Smooth muscle cell (in vitro differentiated cells): ENCODE measurements at regions not wholly inside any gene's neighbourhood (a gene's known extent, or its start where the extent isn't known, plus 50 kb on each side); places are given as distances from the start of the nearest gene placed in this dataset.

ENCODE experiments used
- DNase-seq: peaks from one replicate; lab custom pipeline; 2025; ENCODE audit not compliant: unreplicated experiment; lab: John Stamatoyannopoulos, UW
- H2AFZ ChIP-seq: fragments of 200-600 bp; sonication (generic); 2 replicates; pipeline ENCODE4 v1.6.0; 2016; ENCODE audit warnings: antibody characterized with exemption, low read depth, mild to moderate bottlenecking
- H3F3A ChIP-seq: fragments of 200-600 bp; sonication (generic); 2 replicates; pipeline ENCODE4 v1.6.0; 2017; ENCODE audit warnings: antibody characterized with exemption, low read depth
- H3K27ac ChIP-seq: fragments of 200-600 bp; sonication (generic); 2 replicates; pipeline ENCODE4 v1.5.1; 2016; ENCODE audit warnings: low read depth, mild to moderate bottlenecking
- H3K27me3 ChIP-seq: fragments of 200-600 bp; sonication (generic); 2 replicates; pipeline ENCODE4 v1.6.1; 2016; ENCODE audit warnings: low read depth, mild to moderate bottlenecking
- H3K36me3 ChIP-seq: fragments of 200-600 bp; sonication (generic); 2 replicates; pipeline ENCODE4 v1.5.1; 2016; ENCODE audit warnings: low read depth
- H3K4me1 ChIP-seq: fragments of 200-600 bp; sonication (generic); 2 replicates; pipeline ENCODE4 v1.5.1; 2016; ENCODE audit warnings: low read depth
- H3K4me2 ChIP-seq: fragments of 200-600 bp; sonication (generic); 2 replicates; pipeline ENCODE4 v1.6.0; 2016; ENCODE audit warnings: mild to moderate bottlenecking
- H3K4me3 ChIP-seq: fragments of 200-600 bp; sonication (generic); 2 replicates; pipeline ENCODE4 v1.5.1; 2016; ENCODE audit warnings: mild to moderate bottlenecking
- H3K79me2 ChIP-seq: fragments of 200-600 bp; sonication (generic); 2 replicates; pipeline ENCODE4 v1.6.0; 2016; ENCODE audit warnings: low read depth, mild to moderate bottlenecking
- H3K9ac ChIP-seq: fragments of 200-600 bp; sonication (generic); 2 replicates; pipeline ENCODE4 v1.6.0; 2016; ENCODE audit warnings: low read depth
- H3K9me3 ChIP-seq: fragments of 200-600 bp; sonication (generic); replicated peaks from 2 replicates; pipeline ENCODE4 v1.5.1; 2016; ENCODE audit warnings: low read depth
- H4K20me1 ChIP-seq: fragments of 200-600 bp; sonication (generic); 2 replicates; pipeline ENCODE4 v1.6.0; 2016; ENCODE audit warnings: low read depth
- CTCF ChIP-seq: fragments of 200-600 bp; sonication (generic); IDR thresholded peaks from 2 replicates; pipeline ENCODE4 v1.5.1; 2017; ENCODE audit warnings: borderline replicate concordance, mild to moderate bottlenecking, antibody characterized with exemption; ENCODE audit not compliant: insufficient read depth, poor library complexity, severe bottlenecking
- WGBS: methylation state at CpG from one replicate; pipeline ENCODE4 v1.1.7; 2016; ENCODE audit warnings: low lambda C conversion rate; 5-methylcytosine and 5-hydroxymethylcytosine counted together

DNA sequence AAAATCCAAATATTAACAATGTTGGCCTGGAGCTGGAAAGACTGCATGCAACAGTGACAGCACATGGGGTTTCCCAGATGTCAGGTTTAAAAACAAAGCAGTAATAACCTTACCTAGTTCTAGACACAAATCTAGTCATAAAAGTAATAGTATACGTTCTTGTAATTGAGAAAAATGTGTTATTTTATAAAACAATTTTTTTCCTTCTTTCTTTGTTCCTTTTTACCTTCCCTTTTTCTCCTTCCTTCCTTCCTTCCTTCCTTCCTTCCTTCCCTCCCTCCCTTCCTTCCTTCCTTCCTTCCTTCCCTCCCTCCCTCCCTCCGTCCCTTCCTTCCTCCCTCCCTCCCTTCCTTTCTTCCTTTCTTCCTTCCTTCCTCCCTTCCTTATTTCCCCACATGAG is 242.7 kb upstream of the PDE10A start:
- H3K27me3 ChIP-seq = peaks cover 2% of the 10 kb centered on the region
- TF ChIP-seq CTCF = no peak
- no peak overlapping the region for H2AFZ ChIP-seq
- H3K9ac ChIP-seq = no peak overlapping the region
- WGBS = 67% methylated on average over 1 of the region's 2 CpGs
- H3K36me3 ChIP-seq = no peaks in the 10 kb centered on the region
- no peak overlapping the region for H3K4me3 ChIP-seq
- no peaks in the 10 kb centered on the region for H3K79me2 ChIP-seq
- H3K9me3 ChIP-seq = no peaks in the 10 kb centered on the region
- no peaks in the 10 kb centered on the region for H3K4me1 ChIP-seq
- no peaks in the 10 kb centered on the region for H3F3A ChIP-seq
- H3K4me2 ChIP-seq = no peak overlapping the region
- no peaks in the 10 kb centered on the region for H4K20me1 ChIP-seq
- DNase-seq = no peak
- no peak overlapping the region for H3K27ac ChIP-seq

GRCh38 chr6:165900970-165901369 is 237.9 kb upstream of the PDE10A start:
- H3K4me3 ChIP-seq = no peak overlapping the region
- no peaks in the 10 kb centered on the region for H3K79me2 ChIP-seq
- no peak overlapping the region for H3K9ac ChIP-seq
- WGBS = 90% methylated on average over 10 of the region's 10 CpGs
- H3K27ac ChIP-seq = no peak overlapping the region
- TF ChIP-seq CTCF = no peak
- H3K36me3 ChIP-seq = no peaks in the 10 kb centered on the region
- no peaks in the 10 kb centered on the region for H4K20me1 ChIP-seq
- no peak overlapping the region for H2AFZ ChIP-seq
- H3F3A ChIP-seq = no peaks in the 10 kb centered on the region
- no peak for DNase-seq
- H3K27me3 ChIP-seq = no peaks in the 10 kb centered on the region
- H3K4me1 ChIP-seq = no peaks in the 10 kb centered on the region
- no peak overlapping the region for H3K4me2 ChIP-seq
- no peaks in the 10 kb centered on the region for H3K9me3 ChIP-seq

DNA sequence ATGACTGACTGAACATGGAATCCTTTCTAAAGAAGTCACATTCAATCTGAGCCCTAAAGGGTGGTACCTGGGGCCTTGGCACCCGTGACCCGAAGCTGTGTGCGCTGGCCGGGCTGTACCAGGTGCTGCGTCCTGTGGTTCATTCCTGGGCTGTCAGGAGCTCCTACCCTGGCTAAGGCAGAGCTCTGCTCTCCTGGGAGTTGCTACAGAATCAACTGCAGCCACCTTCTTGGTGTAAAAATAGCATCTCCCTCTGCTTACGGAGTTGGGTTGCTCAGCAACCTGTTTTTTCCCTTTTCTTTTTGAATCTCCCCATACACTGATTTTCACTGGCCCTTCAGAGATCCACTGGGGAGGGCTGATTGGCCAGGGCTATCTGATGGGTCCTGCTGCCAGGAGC is 236.6 kb upstream of the PDE10A start:
- no peaks in the 10 kb centered on the region for H3K9me3 ChIP-seq
- no peaks in the 10 kb centered on the region for H3K36me3 ChIP-seq
- H3K9ac ChIP-seq = no peak overlapping the region
- H3F3A ChIP-seq = no peaks in the 10 kb centered on the region
- H3K79me2 ChIP-seq = no peaks in the 10 kb centered on the region
- H3K4me2 ChIP-seq = no peak overlapping the region
- H4K20me1 ChIP-seq = no peaks in the 10 kb centered on the region
- DNase-seq = no peak
- H2AFZ ChIP-seq = no peak overlapping the region
- H3K27ac ChIP-seq = no peak overlapping the region
- WGBS = 88% methylated on average over 6 of the region's 6 CpGs
- no peaks in the 10 kb centered on the region for H3K4me1 ChIP-seq
- no peaks in the 10 kb centered on the region for H3K27me3 ChIP-seq
- H3K4me3 ChIP-seq = no peak overlapping the region
- no peak for TF ChIP-seq CTCF

- Histone ChIP-seq H3K4me1 (no peaks in the 10 kb centered on the region), H3K9me3 (no peaks in the 10 kb centered on the region), H2AFZ (no peak overlapping the region), H3F3A (no peaks in the 10 kb centered on the region), H3K79me2 (no peaks in the 10 kb centered on the region), H3K4me2 (no peak overlapping the region), H3K4me3 (no peak overlapping the region), H3K36me3 (no peaks in the 10 kb centered on the region), H4K20me1 (no peaks in the 10 kb centered on the region), H3K27ac (no peak overlapping the region), H3K9ac (no peak overlapping the region), H3K27me3 (no peaks in the 10 kb centered on the region)
- DNase-seq = no peak
- WGBS = 84% methylated on average over 10 of the region's 10 CpGs
- no peak for TF ChIP-seq CTCF
Observed at GRCh38 chr6:165895421-165896165, 232.6 kb upstream of the PDE10A start.
